ENCODE measurements at regions not wholly inside any gene's neighbourhood (a gene's known extent, or its start where the extent isn't known, plus 50 kb on each side); places are given as distances from the start of the nearest gene placed in this dataset.

DNA sequence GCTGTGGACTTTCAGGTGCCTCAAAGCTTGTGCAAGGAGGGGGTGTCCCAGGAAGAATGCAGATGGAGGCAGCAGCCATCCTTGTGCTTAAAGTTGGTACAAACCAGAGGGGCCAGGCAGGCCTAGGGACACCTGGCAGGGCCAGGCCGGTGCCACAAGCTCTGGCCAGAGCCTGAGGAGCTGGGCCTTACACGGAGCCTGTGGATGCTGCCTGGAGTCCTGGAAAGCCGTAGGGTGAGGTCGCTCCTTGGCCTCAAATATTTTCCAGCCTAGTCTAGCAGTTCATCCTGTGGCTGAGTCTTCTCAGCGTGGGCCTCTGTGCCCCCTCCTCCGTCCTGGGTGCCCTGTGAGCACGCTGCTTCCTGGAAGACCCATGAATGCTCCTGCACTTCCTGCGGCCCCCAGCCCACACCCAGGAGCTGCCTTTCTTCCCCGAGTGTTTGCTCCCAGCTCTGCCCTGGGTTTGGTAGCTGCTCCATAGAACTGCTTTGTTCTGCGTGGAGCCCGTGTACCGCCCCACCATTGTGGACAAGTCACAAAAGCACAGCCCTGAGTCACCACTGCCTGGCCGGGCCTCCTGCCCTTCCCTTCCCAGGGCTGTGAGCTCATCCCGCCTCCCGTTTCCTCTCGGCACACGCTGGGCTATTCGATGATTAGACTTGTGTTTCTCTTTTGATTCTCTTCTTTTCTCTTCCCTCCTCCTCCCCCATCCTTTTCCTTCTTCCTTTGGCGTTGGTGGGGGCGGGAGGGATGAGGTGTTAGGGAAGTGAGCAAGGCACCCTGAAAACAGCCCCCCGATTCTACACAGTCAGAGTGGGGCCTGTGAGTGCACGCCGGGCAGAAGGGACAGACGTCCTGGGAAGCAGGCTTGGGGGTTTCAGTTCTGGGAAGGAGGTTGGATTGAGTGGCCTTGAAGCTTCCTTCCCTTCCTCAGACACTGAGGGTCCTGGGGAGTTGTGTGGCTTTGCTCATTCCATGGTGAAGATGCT lies 73.2 kb upstream of the SHH start:
- intact Hi-C loops (cut with micrococcal nuclease) = no loop called here
- Mint-ChIP-seq H3K4me3 (no peak overlapping the region), H3K27ac (no peak overlapping the region), H3K9me3 (peaks cover 1% of the 10 kb centered on the region), H3K27me3 (no peaks in the 10 kb centered on the region), H3K36me3 (ENCODE audit: low read depth) (no peaks in the 10 kb centered on the region), H3K4me1 (ENCODE audit: low read depth) (no peaks in the 10 kb centered on the region)

DNA sequence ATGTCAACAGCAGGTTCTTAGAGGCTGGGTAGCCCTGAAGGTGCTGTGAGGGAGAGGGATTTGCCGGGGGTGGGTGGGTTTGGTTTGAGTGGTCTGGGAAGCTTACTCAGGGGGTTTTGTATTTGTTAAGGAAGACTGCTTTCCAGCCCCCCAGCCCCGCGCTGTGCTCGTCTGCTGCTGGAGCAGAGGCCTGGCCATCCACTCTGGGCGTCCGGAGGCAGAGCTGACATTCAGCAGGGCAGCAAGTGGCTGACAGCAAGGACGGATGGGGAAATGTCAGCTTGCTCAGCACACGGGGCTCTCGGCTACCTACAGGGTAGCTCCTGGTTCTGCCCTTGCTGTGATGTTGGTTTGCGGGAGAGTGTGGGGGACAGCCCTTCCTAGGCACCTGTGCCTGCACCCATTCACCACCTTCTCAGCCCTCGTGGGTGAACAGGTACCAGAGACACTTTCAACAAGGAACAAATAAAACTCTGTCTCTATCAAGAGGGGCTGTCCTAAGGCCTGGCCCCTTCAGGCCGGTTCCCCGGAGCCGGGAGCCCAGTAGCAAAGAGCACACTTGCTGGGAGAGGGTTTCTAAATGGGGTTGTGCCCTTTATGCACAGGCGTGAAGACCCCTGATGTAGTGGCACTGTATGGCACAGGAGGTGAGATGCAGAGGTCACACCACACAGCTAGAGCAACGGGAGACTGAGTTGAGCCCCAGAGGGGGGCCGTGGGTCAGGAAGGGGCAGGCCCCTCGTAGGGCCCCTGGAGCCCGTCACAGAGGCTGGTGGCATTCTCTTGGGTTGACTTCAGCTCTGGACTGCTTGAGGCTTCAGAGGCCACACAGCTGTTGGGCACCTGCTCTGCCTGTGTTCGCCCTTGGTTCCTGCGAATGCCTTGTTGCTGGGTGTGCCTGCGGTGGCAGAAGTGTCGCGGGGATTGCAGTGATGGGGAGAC lies 72.2 kb upstream of the SHH start:
- H3K36me3 Mint-ChIP-seq (ENCODE audit: low read depth) = no peaks in the 10 kb centered on the region
- no peaks in the 10 kb centered on the region for H3K4me1 Mint-ChIP-seq (ENCODE audit: low read depth)
- intact Hi-C loops (cut with micrococcal nuclease) = no loop called here
- no peak overlapping the region for H3K4me3 Mint-ChIP-seq
- H3K27ac Mint-ChIP-seq = no peak overlapping the region
- H3K9me3 Mint-ChIP-seq = no peaks in the 10 kb centered on the region
- H3K27me3 Mint-ChIP-seq = no peaks in the 10 kb centered on the region

DNA sequence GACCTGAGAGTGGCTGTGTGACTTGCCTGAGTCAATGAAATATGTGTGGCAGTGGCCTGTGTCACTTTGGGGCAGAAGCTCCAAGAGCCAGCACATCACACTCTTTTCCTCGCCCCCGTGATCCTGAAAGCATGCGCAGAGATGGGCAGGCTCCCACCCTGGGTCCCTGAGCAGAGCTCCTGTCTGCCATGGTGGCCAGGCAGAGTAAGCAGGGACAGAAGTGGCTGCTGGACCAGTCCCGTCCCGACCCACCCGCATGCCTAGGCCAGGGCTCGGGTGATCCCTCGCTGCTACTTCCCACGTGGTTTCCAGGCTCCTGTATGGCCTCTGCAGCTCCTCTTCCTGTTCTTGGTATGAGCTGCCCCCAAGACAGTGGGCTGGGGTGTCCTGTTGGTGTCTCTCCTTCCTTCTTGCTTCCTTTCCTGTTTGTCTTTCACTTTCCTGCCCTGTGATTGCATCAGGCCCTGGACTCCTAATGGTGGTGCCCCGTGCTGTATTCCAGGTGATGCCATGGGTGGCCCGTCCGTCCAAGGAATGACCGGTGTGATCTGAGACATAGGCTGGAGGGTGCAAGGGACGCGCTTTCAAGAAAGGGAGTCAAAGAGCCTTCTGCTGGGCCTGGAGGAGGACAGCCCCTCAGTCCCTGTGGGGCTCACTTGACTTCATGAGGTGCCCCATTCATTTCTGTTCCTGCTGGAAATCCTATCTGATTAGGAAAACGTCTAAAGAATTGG lies 71.4 kb upstream of the SHH start:
- Mint-ChIP-seq H3K9me3 (no peaks in the 10 kb centered on the region), H3K27me3 (no peaks in the 10 kb centered on the region), H3K4me3 (no peak overlapping the region), H3K27ac (no peak overlapping the region), H3K36me3 (ENCODE audit: low read depth) (no peaks in the 10 kb centered on the region), H3K4me1 (ENCODE audit: low read depth) (no peaks in the 10 kb centered on the region)
- intact Hi-C loops (cut with micrococcal nuclease) = no loop called here

DNA sequence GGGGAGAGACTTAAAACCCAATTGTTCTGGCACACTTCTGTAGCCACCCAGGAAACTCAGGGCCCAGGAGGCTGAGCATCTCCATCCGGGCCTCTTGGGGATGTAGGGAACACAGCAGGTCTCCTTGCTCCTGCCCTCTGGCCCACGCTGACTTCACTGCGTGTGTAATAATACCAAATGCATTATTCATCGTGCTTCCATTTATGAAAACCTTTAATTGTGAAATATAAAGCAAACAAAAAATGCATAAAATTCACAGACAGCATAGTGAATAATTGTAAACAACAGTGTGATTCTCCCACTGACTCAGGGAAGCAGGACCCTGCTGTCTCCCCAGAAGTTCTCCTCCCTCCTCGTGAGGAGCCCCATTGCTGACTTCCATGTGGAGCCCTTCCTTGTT lies 70.3 kb upstream of the SHH start:
- H3K27me3 Mint-ChIP-seq = no peaks in the 10 kb centered on the region
- H3K36me3 Mint-ChIP-seq (ENCODE audit: low read depth) = no peaks in the 10 kb centered on the region
- no peak overlapping the region for H3K4me3 Mint-ChIP-seq
- intact Hi-C loops (cut with micrococcal nuclease) = no loop called here
- no peaks in the 10 kb centered on the region for H3K9me3 Mint-ChIP-seq
- no peak overlapping the region for H3K27ac Mint-ChIP-seq
- no peaks in the 10 kb centered on the region for H3K4me1 Mint-ChIP-seq (ENCODE audit: low read depth)

DNA sequence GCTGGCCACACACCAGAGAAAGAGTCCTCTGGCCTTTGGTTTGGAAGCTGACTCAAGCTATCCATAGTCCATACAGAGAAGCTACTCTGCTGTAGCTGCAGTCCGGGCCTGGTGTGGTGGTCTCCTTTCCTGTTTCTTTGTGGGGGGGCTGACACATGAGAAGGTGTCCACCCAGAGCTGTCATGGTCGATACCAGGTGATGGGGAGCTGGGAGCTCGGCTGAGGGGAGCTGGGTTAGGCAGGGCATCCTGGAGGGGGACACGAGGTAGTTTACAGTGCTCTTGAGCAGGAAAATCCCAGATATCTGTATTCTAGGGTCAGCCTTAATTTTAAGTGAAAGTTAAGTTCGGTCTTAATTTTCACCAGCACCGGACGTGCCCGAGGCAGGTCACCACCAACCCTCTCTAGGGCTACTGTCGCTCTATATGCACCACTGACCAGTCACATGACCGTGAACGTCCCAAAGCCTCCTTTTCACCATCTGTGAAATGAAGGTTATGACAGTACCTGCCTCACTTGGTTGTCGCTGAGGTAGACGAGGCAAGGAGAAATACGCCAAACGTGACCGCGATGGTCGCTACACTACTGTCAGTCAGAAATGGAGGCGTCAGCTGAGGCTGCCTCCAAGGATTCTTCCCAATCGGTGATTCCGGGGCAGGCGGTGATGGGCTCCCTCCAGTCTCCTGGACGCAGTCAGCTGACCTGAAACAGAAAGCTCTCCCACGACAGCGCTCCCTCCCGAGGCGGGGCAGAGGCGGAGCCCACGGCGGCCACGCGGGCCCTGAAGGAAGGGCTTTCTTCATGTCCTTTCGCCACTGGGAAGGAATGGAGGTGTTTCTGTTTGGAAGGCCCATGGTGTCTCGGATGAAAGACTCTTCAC lies 69.4 kb upstream of the SHH start:
- Mint-ChIP-seq H3K9me3 (no peaks in the 10 kb centered on the region), H3K36me3 (ENCODE audit: low read depth) (no peaks in the 10 kb centered on the region), H3K27ac (no peak overlapping the region), H3K4me1 (ENCODE audit: low read depth) (no peaks in the 10 kb centered on the region), H3K4me3 (no peak overlapping the region), H3K27me3 (no peaks in the 10 kb centered on the region)
- intact Hi-C loops (cut with micrococcal nuclease) = no loop called here

DNA sequence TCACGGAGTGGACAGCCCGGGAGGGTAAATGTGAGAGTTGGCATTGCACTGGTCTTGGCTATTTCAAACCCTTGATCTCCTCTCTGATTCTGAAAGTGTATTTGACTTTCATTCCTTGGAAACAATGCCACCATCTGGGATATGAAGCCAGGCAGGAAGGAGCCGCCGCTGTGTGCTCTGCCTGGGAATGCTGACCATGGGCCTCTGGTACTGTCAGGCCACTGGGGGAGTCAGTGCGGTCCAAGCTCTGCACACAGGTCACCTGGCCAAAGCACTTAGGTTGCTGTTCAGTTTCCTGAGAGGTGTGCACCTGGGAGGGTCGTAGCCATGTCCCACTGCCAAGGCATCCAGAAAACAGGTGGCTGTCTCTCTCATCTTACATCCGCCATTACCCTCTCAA lies 68.5 kb upstream of the SHH start:
- H3K9me3 Mint-ChIP-seq = no peaks in the 10 kb centered on the region
- H3K27ac Mint-ChIP-seq = no peak overlapping the region
- H3K27me3 Mint-ChIP-seq = no peaks in the 10 kb centered on the region
- intact Hi-C loops (cut with micrococcal nuclease) = no loop called here
- H3K36me3 Mint-ChIP-seq (ENCODE audit: low read depth) = no peaks in the 10 kb centered on the region
- no peak overlapping the region for H3K4me3 Mint-ChIP-seq
- H3K4me1 Mint-ChIP-seq (ENCODE audit: low read depth) = no peaks in the 10 kb centered on the region

DNA sequence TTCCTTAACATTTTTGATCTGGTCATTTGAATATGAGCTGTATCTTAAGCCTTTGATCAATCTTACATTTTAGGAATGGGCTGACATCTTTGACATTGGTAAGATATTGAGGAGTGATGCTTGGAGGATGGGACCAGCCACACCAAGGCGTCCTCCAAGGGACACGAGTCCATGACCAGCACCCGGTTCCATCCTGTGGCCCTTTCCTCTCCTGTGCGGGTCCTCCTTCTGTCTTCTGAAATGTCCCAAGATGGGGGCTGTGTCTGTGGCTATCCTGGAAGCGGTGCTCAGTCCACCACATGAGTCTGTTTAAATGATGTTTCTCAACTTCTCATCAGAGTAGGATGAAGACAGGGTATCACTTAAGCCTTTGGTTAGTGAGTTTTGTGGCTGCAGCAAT lies 67.3 kb upstream of the SHH start:
- Mint-ChIP-seq H3K36me3 (ENCODE audit: low read depth) (no peaks in the 10 kb centered on the region), H3K27ac (no peak overlapping the region), H3K9me3 (no peaks in the 10 kb centered on the region), H3K27me3 (no peaks in the 10 kb centered on the region), H3K4me3 (no peak overlapping the region), H3K4me1 (ENCODE audit: low read depth) (no peaks in the 10 kb centered on the region)
- intact Hi-C loops (cut with micrococcal nuclease) = no loop called here

DNA sequence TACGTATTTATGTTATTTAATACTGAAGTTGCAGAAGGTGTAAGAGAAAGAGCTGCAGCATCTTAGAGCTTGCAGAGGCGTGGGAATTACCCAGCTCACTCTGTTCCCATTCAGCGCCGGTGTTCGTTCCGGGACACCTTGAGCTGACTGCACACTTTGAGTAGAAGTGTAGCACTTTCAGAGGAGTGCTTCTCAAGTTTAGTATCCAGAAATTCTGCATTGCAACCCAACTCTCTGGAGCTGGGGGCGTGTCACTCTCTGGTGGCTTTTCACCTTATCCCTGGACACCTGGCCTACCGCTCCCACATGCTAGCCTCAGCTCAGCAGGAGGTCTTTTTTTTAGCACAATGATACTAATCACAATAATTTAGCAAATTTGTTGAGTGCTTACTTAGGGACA lies 66.4 kb upstream of the SHH start:
- H3K27ac Mint-ChIP-seq = no peak overlapping the region
- H3K4me3 Mint-ChIP-seq = no peak overlapping the region
- intact Hi-C loops (cut with micrococcal nuclease) = no loop called here
- H3K9me3 Mint-ChIP-seq = no peaks in the 10 kb centered on the region
- H3K27me3 Mint-ChIP-seq = no peaks in the 10 kb centered on the region
- no peaks in the 10 kb centered on the region for H3K4me1 Mint-ChIP-seq (ENCODE audit: low read depth)
- no peaks in the 10 kb centered on the region for H3K36me3 Mint-ChIP-seq (ENCODE audit: low read depth)

DNA sequence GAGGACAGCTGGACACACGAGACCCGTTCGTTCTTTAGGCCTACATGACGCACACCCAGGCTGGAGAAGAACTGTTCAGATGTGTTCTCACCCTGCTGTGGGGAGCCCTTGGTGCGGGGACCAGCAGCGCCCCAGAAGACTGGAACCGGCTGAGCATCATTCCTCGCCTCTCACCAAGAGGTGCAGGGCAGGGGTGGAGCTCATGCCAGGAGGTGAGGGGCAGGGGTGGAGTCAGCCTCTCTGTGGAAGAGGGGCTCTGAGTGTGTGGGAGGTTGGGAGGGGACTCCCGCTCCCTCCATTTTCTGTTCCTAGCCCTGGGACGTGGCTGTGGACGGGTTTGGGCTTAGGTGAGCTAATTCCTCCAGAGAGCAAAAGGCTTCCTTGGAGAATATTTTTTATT lies 66.0 kb upstream of the SHH start:
- Mint-ChIP-seq H3K27ac (no peak overlapping the region), H3K4me3 (no peak overlapping the region), H3K9me3 (no peaks in the 10 kb centered on the region), H3K36me3 (ENCODE audit: low read depth) (no peaks in the 10 kb centered on the region), H3K4me1 (ENCODE audit: low read depth) (no peaks in the 10 kb centered on the region), H3K27me3 (no peaks in the 10 kb centered on the region)
- intact Hi-C loops (cut with micrococcal nuclease) = no loop called here

DNA sequence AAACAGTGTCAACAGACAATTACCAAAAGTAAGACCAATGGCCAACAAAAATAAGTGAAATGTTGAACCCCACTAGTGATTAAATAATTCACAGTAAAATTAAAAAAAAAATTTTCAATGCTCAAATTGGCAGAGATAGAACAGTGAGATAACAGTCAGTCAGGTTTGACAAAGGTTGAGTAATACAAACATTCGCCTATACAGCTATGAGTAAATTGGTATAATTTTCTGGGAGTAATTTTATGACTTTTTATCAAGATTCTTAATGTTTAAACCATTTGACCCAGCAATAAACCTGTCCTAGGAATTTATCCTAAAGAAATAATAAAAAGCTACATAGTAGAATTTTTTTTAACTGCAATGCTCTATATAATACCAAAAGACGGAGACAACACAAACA lies 64.9 kb upstream of the SHH start:
- Mint-ChIP-seq H3K27me3 (no peaks in the 10 kb centered on the region), H3K4me3 (no peak overlapping the region), H3K9me3 (no peaks in the 10 kb centered on the region), H3K36me3 (ENCODE audit: low read depth) (no peaks in the 10 kb centered on the region), H3K4me1 (ENCODE audit: low read depth) (no peaks in the 10 kb centered on the region), H3K27ac (no peak overlapping the region)
- intact Hi-C loops (cut with micrococcal nuclease) = no loop called here

DNA sequence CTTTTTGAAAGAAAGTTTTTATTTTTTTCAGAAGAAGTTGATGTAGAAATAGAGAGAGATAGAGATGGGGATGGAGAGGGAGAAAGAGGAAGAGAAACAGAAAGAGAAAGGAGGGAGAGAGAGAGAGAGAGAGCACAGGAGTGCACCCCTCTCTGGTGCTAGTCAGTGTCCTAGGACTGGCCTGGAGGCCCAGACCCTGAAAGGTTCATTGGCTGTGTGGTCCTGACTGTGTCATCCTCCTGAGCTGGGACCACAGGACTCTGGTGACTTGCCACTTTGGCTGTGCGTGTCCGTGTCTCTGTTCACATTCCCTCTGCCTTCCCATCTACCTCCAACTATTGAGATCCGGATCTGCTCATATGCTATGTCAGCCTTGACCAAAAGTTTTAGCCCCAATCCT lies 62.1 kb upstream of the SHH start:
- intact Hi-C loops (cut with micrococcal nuclease) = no loop called here
- H3K36me3 Mint-ChIP-seq (ENCODE audit: low read depth) = no peaks in the 10 kb centered on the region
- no peaks in the 10 kb centered on the region for H3K4me1 Mint-ChIP-seq (ENCODE audit: low read depth)
- no peak overlapping the region for H3K4me3 Mint-ChIP-seq
- no peaks in the 10 kb centered on the region for H3K9me3 Mint-ChIP-seq
- H3K27ac Mint-ChIP-seq = no peak overlapping the region
- peaks cover 5% of the 10 kb centered on the region for H3K27me3 Mint-ChIP-seq

DNA sequence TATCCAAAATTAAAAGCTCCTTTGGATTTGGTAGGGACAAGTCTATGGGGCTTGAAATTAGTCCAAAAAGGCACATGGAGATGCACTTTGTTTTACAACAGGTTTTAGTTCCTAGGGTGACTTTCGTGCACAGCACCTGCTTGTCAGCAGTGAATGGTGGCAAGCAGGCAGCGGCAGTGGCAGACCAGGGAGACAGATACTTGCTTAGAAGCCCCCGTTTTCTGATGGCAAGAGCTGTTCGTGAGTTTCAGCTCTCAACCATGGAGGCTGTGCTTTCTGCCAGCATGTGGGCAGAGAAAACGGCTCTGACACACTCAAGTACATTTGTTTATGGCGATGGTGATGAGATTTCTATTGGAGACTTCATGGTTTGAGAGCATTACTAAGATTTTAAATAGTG lies 61.7 kb upstream of the SHH start:
- Mint-ChIP-seq H3K9me3 (no peaks in the 10 kb centered on the region), H3K27ac (no peak overlapping the region), H3K4me3 (no peak overlapping the region), H3K36me3 (ENCODE audit: low read depth) (no peaks in the 10 kb centered on the region), H3K4me1 (ENCODE audit: low read depth) (no peaks in the 10 kb centered on the region), H3K27me3 (peaks cover 5% of the 10 kb centered on the region)
- intact Hi-C loops (cut with micrococcal nuclease) = no loop called here

DNA sequence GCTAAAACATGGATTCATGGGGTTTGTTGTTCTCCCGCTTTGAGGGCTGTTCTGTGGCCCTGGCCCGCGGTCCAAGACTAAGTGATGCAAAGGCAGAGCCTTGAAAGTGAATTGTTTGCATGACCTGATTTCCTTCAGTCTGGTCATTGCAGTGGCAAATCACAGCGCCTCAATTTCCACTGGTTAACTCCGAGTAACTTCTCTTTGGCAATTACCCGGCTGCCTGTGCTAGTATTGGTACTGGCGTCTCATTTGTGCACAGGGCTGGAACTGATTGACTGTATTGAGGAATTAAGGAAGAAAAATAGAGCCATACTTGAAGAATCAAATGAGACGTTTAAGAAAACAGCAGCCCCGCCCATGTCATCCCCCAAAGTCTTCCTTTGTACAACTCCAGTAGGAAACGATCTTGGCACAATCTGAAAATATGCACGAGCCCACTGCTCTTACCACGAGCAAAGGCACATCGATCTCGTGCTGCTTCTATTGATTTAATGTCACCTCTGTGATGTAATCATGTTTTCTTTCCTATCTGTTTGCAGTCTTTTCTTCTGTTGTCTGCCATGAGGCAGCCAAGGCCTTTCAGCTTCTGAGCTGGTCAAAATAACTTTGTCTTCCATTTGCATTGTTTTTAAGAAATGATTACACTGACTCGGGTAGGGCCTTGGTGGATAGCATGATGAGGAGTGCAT lies 60.6 kb upstream of the SHH start:
- intact Hi-C loops (cut with micrococcal nuclease) = no loop called here
- Mint-ChIP-seq H3K4me1 (ENCODE audit: low read depth) (no peaks in the 10 kb centered on the region), H3K4me3 (no peak overlapping the region), H3K36me3 (ENCODE audit: low read depth) (no peaks in the 10 kb centered on the region), H3K27me3 (peaks cover 5% of the 10 kb centered on the region), H3K9me3 (no peaks in the 10 kb centered on the region), H3K27ac (no peak overlapping the region)

Measured in dendritic cell treated with granulocyte-macrophage colony-stimulating factor and Interleukin-4, amounts not matched to agents 40 ng/mL and 50 ng/mL, for 4 days (primary cell).